ENCODE measurements at regions not wholly inside any gene's neighbourhood (a gene's known extent, or its start where the extent isn't known, plus 50 kb on each side); places are given as distances from the start of the nearest gene placed in this dataset.

DNA sequence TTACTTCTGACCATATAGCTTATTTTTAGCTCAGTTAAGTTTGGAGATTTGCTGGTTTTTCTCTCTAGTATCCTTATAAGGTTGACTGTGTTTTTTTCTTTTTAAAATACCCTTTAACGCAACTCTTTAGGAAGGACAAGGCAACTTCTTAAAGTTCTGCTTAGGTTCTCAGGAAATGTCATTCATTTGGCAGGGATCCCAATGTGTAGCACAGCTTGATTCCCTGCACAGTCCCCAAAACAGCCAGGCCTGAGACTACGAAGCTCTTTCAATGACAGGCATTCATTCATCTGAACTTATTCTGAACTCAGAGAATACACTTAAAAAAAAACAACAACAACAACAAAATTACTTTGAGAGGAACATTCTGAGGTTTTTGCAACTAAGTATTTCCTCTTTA is 1765.8 kb downstream of the PCDH7 start:
- Mint-ChIP-seq H3K27me3 (no peaks in the 10 kb centered on the region), H3K27ac (no peak overlapping the region), H3K4me1 (no peaks in the 10 kb centered on the region), H3K36me3 (ENCODE audit: low read depth) (no peaks in the 10 kb centered on the region), H3K4me3 (no peak overlapping the region)
- DNase-seq (no peak), ATAC-seq (no peak)
- no peaks in the 10 kb centered on the region for H3K9me3 ChIP-seq (ENCODE audit: control insufficient read depth, low read length, poor library complexity, severe bottlenecking)

DNA sequence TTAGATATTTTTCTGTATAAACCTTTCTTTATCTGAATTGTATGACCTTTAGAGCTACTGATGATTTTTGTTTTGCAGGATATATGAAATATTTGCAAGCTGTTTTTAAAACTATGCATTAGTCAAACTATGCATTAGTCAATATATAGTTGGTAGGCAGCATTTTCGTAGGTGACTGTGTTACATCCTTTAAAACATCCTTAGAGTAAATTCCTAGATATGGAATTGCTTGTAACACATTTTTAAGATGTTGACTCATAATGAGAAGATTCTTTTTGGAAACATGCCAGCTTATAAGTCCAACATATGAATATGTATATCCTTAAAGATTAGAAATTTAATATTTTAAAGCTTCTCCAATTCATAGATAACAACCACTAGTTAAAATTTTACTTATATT is 1768.5 kb downstream of the PCDH7 start:
- Mint-ChIP-seq H3K4me3 (no peak overlapping the region), H3K4me1 (no peaks in the 10 kb centered on the region), H3K27me3 (no peaks in the 10 kb centered on the region), H3K27ac (no peak overlapping the region), H3K36me3 (ENCODE audit: low read depth) (no peaks in the 10 kb centered on the region)
- no peaks in the 10 kb centered on the region for H3K9me3 ChIP-seq (ENCODE audit: control insufficient read depth, low read length, poor library complexity, severe bottlenecking)
- ATAC-seq: no peak
- no peak for DNase-seq

DNA sequence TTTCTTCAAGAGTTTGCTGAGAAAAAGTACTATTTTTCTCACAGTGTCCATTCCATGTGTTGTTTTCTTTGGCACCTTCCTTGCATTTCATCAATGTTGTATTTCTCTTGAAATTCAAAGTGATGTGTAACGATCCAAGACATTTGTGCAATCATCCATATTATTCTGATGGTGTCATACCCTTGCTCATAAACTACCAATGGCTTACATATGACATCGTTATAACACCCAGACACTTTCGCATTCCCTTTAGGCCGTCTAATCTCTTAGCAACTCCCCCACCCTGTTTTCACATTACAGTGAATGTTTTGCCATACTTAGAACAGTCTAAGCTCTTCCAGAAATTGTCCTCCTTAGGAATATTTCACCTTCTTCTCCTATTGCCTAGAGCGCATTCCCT is 1779.0 kb downstream of the PCDH7 start:
- no peaks in the 10 kb centered on the region for H3K36me3 Mint-ChIP-seq (ENCODE audit: low read depth)
- H3K27ac Mint-ChIP-seq: no peak overlapping the region
- no peak for DNase-seq
- no peak overlapping the region for H3K4me3 Mint-ChIP-seq
- no peak for ATAC-seq
- H3K27me3 Mint-ChIP-seq: no peaks in the 10 kb centered on the region
- H3K4me1 Mint-ChIP-seq: no peaks in the 10 kb centered on the region
- no peaks in the 10 kb centered on the region for H3K9me3 ChIP-seq (ENCODE audit: control insufficient read depth, low read length, poor library complexity, severe bottlenecking)

DNA sequence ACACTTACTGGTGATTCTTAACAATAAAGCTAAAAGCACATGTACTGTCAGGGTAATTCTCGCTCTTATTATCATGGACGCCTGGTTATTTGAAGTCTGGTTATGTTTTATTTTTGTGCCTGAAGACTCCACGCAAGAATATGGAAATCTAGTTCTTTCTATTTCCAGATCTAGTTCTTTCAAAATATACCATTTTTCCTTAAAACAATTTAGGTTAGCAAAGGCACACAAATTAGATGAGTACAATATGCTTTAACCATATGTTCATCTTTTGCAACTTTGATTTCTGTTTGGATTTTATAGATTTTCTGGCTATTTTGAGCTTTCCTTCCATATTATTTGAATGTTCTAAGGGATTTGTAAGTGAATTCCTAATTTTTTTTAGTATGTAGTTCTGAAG is 1783.1 kb downstream of the PCDH7 start:
- Mint-ChIP-seq H3K36me3 (ENCODE audit: low read depth) (no peaks in the 10 kb centered on the region), H3K4me1 (no peaks in the 10 kb centered on the region), H3K4me3 (no peak overlapping the region), H3K27me3 (no peaks in the 10 kb centered on the region), H3K27ac (no peak overlapping the region)
- no peak for DNase-seq
- no peaks in the 10 kb centered on the region for H3K9me3 ChIP-seq (ENCODE audit: control insufficient read depth, low read length, poor library complexity, severe bottlenecking)
- no peak for ATAC-seq

DNA sequence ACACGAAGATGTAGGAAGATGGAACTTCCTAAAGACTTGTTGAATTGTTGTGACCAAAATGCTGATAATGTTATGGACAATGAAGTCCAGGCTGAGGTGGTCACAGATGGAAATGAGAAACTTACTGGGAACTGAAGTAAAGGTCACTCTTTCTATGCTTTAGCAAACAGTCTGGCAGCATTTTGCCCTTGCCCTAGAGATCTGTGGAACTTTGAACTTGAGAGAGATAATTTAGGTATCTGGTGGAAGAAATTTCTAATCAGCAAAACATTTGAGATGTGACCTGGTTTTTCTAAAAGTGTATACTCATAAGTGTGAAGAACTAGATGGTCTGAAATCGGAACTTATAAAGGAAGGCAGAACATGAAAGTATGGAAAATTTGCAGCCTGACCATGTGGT is 1785.9 kb downstream of the PCDH7 start:
- Mint-ChIP-seq H3K36me3 (ENCODE audit: low read depth) (no peaks in the 10 kb centered on the region), H3K27me3 (no peaks in the 10 kb centered on the region), H3K27ac (no peak overlapping the region), H3K4me1 (no peaks in the 10 kb centered on the region), H3K4me3 (no peak overlapping the region)
- no peak for ATAC-seq
- no peak for DNase-seq
- no peaks in the 10 kb centered on the region for H3K9me3 ChIP-seq (ENCODE audit: control insufficient read depth, low read length, poor library complexity, severe bottlenecking)

DNA sequence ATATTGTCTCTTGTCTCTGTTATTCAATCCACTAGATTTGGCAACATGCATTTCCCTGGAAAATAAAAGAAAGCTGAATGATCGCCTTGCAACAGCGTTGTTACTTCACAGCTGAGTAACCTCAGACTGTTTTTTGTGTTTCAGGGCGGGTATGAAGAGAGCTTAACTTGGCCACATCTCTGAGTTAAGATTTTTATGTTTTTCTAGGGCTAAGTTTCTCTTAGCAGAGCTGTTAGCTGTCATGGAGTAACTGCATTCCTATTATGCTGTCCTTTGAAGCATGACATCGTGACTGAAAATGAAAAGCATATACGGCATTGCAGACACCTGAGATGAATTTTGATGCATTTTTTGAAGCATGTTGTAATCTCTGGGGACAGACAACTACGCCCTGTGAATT is 1798.9 kb downstream of the PCDH7 start:
- Mint-ChIP-seq H3K4me1 (no peaks in the 10 kb centered on the region), H3K27me3 (no peaks in the 10 kb centered on the region), H3K27ac (no peak overlapping the region), H3K4me3 (no peak overlapping the region), H3K36me3 (ENCODE audit: low read depth) (no peaks in the 10 kb centered on the region)
- ATAC-seq (no peak), DNase-seq (no peak)
- no peaks in the 10 kb centered on the region for H3K9me3 ChIP-seq (ENCODE audit: control insufficient read depth, low read length, poor library complexity, severe bottlenecking)

DNA sequence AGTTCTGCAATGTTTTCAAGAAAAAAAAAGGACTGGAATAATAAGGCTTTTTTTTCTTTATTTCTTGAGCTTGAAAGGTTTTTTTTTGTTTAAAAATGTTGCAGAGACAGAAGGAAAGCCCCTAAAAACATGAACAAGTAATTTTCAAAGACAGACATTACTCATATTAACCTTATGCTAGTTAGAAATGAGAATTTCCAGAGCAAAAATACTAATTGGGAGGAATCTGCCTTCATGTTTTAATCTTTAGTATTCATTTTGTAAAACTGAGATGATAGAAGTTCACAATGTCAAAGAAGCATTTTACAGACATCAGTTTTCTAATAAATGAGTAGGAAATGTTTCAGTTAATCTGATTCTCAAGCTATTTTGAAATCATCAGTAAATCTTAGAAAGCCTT is 1805.3 kb downstream of the PCDH7 start:
- H3K9me3 ChIP-seq (ENCODE audit: control insufficient read depth, low read length, poor library complexity, severe bottlenecking): no peaks in the 10 kb centered on the region
- DNase-seq: no peak
- no peaks in the 10 kb centered on the region for H3K36me3 Mint-ChIP-seq (ENCODE audit: low read depth)
- no peak overlapping the region for H3K4me3 Mint-ChIP-seq
- no peaks in the 10 kb centered on the region for H3K27me3 Mint-ChIP-seq
- H3K4me1 Mint-ChIP-seq: no peaks in the 10 kb centered on the region
- ATAC-seq: no peak
- H3K27ac Mint-ChIP-seq: no peak overlapping the region

DNA sequence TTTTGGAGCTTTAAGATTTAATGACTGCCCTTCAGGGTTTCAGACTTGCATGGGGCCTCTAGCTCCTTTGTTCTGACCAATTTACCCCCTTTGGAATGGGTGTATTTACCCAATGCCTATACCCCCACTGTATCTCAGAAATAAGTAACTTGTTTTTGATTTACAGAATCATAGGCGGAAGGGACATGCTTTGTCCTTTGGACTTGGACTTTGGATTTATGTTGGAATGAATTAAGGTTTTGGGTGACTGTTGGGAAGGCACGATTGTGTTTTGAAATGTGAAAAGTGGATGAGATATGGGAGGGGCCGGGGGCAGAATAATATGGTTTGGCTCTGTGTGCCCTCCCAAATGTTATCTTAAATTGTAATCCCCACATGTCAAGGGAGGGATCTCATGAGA is 1824.7 kb downstream of the PCDH7 start:
- no peak for ATAC-seq
- H3K27me3 Mint-ChIP-seq: no peaks in the 10 kb centered on the region
- no peak overlapping the region for H3K4me3 Mint-ChIP-seq
- no peaks in the 10 kb centered on the region for H3K4me1 Mint-ChIP-seq
- no peaks in the 10 kb centered on the region for H3K9me3 ChIP-seq (ENCODE audit: control insufficient read depth, low read length, poor library complexity, severe bottlenecking)
- DNase-seq: no peak
- H3K36me3 Mint-ChIP-seq (ENCODE audit: low read depth): no peaks in the 10 kb centered on the region
- no peak overlapping the region for H3K27ac Mint-ChIP-seq

DNA sequence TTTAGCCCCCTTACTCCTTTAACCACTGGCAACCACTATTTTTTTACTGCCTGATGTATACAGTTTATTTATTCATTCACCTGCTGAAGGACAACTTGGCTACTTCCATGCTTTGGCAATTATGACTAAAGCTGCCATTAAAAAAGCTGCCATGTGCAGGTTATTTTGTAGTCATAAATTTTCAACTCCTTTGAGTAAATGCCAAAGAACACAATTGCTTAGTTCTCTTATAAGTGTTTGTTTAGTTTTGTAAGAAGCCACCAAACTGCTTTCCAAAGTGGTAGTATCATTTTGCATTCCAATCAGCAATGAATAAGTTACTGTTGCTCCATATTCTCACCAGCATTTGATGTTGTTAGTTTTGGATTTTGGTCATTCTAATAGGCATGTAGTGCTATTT is 1831.8 kb downstream of the PCDH7 start:
- Mint-ChIP-seq H3K4me3 (no peak overlapping the region), H3K4me1 (no peaks in the 10 kb centered on the region), H3K27ac (no peak overlapping the region), H3K36me3 (ENCODE audit: low read depth) (no peaks in the 10 kb centered on the region), H3K27me3 (no peaks in the 10 kb centered on the region)
- ATAC-seq (no peak), DNase-seq (no peak)
- no peaks in the 10 kb centered on the region for H3K9me3 ChIP-seq (ENCODE audit: control insufficient read depth, low read length, poor library complexity, severe bottlenecking)

DNA sequence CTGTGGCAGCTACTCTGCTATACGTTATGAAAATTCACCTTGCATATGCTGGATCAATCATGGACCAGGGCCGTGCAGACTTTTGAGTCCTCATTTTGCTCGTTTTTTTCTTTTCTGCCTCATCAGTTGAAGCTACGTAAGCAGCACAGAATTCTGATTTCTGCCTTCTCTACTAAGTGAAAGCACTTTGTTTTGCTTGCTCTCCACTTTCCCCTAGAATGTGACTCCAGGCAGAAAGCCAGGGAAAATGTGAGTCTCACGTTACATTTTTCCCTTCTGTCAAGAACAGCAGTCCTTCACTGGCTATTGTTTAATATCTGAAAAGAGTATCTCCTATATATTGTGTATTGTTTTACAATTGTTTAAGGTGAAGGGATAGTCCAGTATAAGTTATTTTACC is 1840.1 kb downstream of the PCDH7 start:
- no peak overlapping the region for H3K4me3 Mint-ChIP-seq
- H3K36me3 Mint-ChIP-seq (ENCODE audit: low read depth): no peaks in the 10 kb centered on the region
- no peak overlapping the region for H3K27ac Mint-ChIP-seq
- no peak for DNase-seq
- H3K9me3 ChIP-seq (ENCODE audit: control insufficient read depth, low read length, poor library complexity, severe bottlenecking): peaks cover 3% of the 10 kb centered on the region
- H3K4me1 Mint-ChIP-seq: no peaks in the 10 kb centered on the region
- no peak for ATAC-seq
- no peaks in the 10 kb centered on the region for H3K27me3 Mint-ChIP-seq

DNA sequence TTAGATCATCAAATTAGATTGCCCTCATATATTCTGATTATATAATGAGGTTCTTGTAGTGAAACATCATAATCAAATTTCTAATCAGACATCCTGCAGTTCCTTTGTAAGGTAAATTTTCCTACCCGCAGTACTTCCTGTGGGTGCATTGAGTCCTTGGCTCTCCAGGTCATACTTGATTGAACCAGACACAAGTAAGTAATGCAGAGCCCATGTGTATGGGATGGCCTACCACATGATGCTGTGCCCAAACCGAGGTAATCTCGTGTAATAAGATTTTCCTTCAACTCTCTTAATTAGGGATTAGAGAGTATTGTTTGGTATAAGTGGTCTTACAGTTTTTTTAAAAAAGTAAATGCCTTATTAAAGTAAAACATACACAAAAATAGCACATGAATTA is 1841.8 kb downstream of the PCDH7 start:
- H3K9me3 ChIP-seq (ENCODE audit: control insufficient read depth, low read length, poor library complexity, severe bottlenecking): peaks cover 3% of the 10 kb centered on the region
- ATAC-seq (no peak), DNase-seq (no peak)
- Mint-ChIP-seq H3K27me3 (no peaks in the 10 kb centered on the region), H3K4me1 (no peaks in the 10 kb centered on the region), H3K36me3 (ENCODE audit: low read depth) (no peaks in the 10 kb centered on the region), H3K27ac (no peak overlapping the region), H3K4me3 (no peak overlapping the region)

DNA sequence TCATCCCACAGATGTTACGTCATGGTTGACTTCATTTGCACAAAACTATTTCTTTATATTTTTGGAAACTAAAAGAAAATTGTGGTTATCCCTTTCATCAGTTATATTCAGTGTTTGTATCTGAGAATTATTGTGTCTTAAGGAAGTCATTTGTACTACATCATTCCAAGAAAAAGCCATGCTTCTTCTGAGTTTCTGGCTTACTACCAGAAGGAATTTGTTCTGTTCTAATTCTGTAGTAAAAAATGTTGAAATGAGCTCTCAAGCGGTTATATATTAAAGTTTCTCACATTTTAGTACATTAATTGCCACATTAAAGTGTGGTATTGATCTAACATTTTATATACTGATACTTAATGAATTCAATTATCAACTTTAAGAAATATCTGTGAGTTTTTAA is 1844.5 kb downstream of the PCDH7 start:
- H3K9me3 ChIP-seq (ENCODE audit: control insufficient read depth, low read length, poor library complexity, severe bottlenecking): peaks cover 3% of the 10 kb centered on the region
- ATAC-seq (no peak), DNase-seq (no peak)
- H3K27me3 Mint-ChIP-seq: no peaks in the 10 kb centered on the region
- H3K36me3 Mint-ChIP-seq (ENCODE audit: low read depth): no peaks in the 10 kb centered on the region
- H3K27ac Mint-ChIP-seq: no peak overlapping the region
- H3K4me3 Mint-ChIP-seq: no peak overlapping the region
- H3K4me1 Mint-ChIP-seq: no peaks in the 10 kb centered on the region

DNA sequence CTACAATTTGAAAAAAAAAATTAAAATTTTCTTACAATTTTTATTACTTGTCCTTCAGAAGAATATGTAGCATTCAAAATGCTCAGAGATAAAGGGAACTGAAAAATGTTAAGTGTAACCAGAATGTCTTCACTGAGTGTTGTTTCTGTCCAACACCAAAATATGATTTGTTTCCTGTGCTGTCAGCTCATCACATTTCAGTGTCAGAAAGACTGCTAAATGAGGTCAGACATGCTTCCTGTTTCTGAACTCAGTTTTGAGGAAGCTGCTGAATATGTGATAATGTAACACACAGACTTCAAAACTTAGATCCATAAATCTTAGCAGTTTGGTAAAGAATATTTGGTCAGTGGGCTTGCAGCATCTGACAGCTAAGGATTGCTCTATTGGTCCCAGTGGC is 1849.7 kb downstream of the PCDH7 start:
- H3K36me3 Mint-ChIP-seq (ENCODE audit: low read depth): no peaks in the 10 kb centered on the region
- no peaks in the 10 kb centered on the region for H3K4me1 Mint-ChIP-seq
- no peaks in the 10 kb centered on the region for H3K27me3 Mint-ChIP-seq
- DNase-seq (no peak), ATAC-seq (peak; percentile 35)
- no peak overlapping the region for H3K27ac Mint-ChIP-seq
- no peaks in the 10 kb centered on the region for H3K9me3 ChIP-seq (ENCODE audit: control insufficient read depth, low read length, poor library complexity, severe bottlenecking)
- no peak overlapping the region for H3K4me3 Mint-ChIP-seq

DNA sequence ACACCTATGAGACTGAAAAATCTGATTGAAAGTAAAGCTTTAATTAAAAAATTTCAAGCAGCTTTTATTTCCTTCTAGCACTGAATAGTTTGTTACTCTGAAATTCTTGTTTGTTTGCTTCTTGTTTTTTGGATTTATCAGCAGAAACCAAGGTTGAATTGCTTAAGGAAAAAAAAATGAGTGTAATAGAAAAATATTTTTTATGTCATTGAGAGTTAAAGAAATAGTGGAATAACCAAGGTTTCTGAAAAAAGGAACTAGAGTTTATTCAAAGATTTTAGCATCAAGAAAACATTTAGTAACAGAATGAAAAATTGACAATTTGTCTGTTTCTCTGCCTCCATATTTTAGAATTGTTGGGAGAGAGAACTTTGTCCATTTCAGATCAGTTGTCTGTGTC is 1852.2 kb downstream of the PCDH7 start:
- H3K4me1 Mint-ChIP-seq: no peaks in the 10 kb centered on the region
- H3K27me3 Mint-ChIP-seq: no peaks in the 10 kb centered on the region
- H3K27ac Mint-ChIP-seq: no peak overlapping the region
- no peaks in the 10 kb centered on the region for H3K9me3 ChIP-seq (ENCODE audit: control insufficient read depth, low read length, poor library complexity, severe bottlenecking)
- H3K36me3 Mint-ChIP-seq (ENCODE audit: low read depth): no peaks in the 10 kb centered on the region
- no peak overlapping the region for H3K4me3 Mint-ChIP-seq
- no peak for ATAC-seq
- no peak for DNase-seq

DNA sequence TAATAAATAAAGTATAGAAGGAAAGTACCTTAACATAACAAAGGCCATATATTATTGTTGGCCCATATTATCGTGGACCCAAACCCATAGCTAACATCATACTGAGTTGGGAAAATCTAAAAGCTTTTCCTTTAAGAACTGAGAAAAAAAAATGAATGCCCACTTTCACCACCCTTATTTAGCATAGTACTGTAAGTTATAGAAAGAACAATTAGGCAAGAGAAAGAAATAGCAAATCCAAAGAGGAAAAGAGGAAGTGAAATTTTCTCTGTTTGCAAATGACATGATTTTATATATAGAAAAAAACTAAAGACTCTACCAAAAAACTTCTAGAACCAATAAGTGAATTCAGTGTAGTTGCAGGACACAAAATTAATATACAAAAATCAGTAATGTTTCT is 1854.6 kb downstream of the PCDH7 start:
- Mint-ChIP-seq H3K36me3 (ENCODE audit: low read depth) (no peaks in the 10 kb centered on the region), H3K4me1 (no peaks in the 10 kb centered on the region), H3K27me3 (no peaks in the 10 kb centered on the region), H3K27ac (no peak overlapping the region), H3K4me3 (no peak overlapping the region)
- H3K9me3 ChIP-seq (ENCODE audit: control insufficient read depth, low read length, poor library complexity, severe bottlenecking): no peaks in the 10 kb centered on the region
- DNase-seq: no peak
- ATAC-seq: no peak

Measured in T-helper 17 cell (primary cell).